ENCODE measurements at regions not wholly inside any gene's neighbourhood (a gene's known extent, or its start where the extent isn't known, plus 50 kb on each side); places are given as distances from the start of the nearest gene placed in this dataset.

- no peak for TF ChIP-seq EP300 (IDR thresholded peaks at IDR 0.05; ENCODE audit: borderline replicate concordance)
- no peak for TF ChIP-seq REST (IDR thresholded peaks at IDR 0.05; ENCODE audit: low read depth)
- TF ChIP-seq CREB1 (IDR thresholded peaks at IDR 0.05; ENCODE audit: low read depth): no peak
- no peak for TF ChIP-seq YY1 (IDR thresholded peaks at IDR 0.05; ENCODE audit: low read depth)
- TF ChIP-seq ZBTB7A (IDR thresholded peaks at IDR 0.05; ENCODE audit: low read depth): no peak
- TF ChIP-seq RAD21 (IDR thresholded peaks at IDR 0.05; ENCODE audit: low read depth): no peak
- no peak for TF ChIP-seq TCF12 (IDR thresholded peaks at IDR 0.05; ENCODE audit: low read depth)
- TF ChIP-seq USF1 (IDR thresholded peaks at IDR 0.05): no peak
- no peak for TF ChIP-seq NFIC (IDR thresholded peaks at IDR 0.05)
- no peak for TF ChIP-seq TEAD4 (IDR thresholded peaks at IDR 0.05)
- no peak for TF ChIP-seq MAX (IDR thresholded peaks at IDR 0.05)
- TF ChIP-seq TAF1 (IDR thresholded peaks at IDR 0.05; ENCODE audit: low read depth): no peak
- TF ChIP-seq EGR1 (IDR thresholded peaks at IDR 0.05): no peak
- no peak for TF ChIP-seq FOXM1 (IDR thresholded peaks at IDR 0.05; ENCODE audit: borderline replicate concordance, low read depth)
Measured at GRCh38 chr4:26238778-26239679, 81.8 kb upstream of the RBPJ start.
